ENCODE measurements at regions not wholly inside any gene's neighbourhood (a gene's known extent, or its start where the extent isn't known, plus 50 kb on each side); places are given as distances from the start of the nearest gene placed in this dataset.
A peak's percentile ranks its signal among the peaks of the same experiment; 100 is the strongest.

- DNase-seq (ENCODE audit: unreplicated experiment) = no peak
- no TSS peak for BruUV-seq (replicated peaks)
- H3K4me3 Mint-ChIP-seq (ENCODE audit: unreplicated experiment) = no peak overlapping the region
- no peaks in the 10 kb centered on the region for H3K27me3 Mint-ChIP-seq (ENCODE audit: insufficient read depth, unreplicated experiment)
- no peak overlapping the region for H3K27ac Mint-ChIP-seq (ENCODE audit: low read depth, unreplicated experiment)
- TF ChIP-seq CTCF (IDR thresholded peaks at IDR 0.05; ENCODE audit: unreplicated experiment) = no peak
- no peaks in the 10 kb centered on the region for H3K4me1 Mint-ChIP-seq (ENCODE audit: insufficient read depth, unreplicated experiment)
- H3K9me3 Mint-ChIP-seq (ENCODE audit: unreplicated experiment) = no peaks in the 10 kb centered on the region
- ChIA-PET POLR2A (no interaction called here), CTCF (no interaction called here)
- no peaks in the 10 kb centered on the region for H3K36me3 Mint-ChIP-seq (ENCODE audit: insufficient read depth, unreplicated experiment)
- intact Hi-C loops (cut with micrococcal nuclease) = no loop called here
Observed at GRCh38 chr3:166169681-166170080, 332.5 kb upstream of the BCHE start.

GRCh38 chr3:166127969-166128368 is 290.7 kb upstream of the BCHE start:
- intact Hi-C loops (cut with micrococcal nuclease) = no loop called here
- no TSS peak for BruUV-seq (replicated peaks)
- no peak for DNase-seq (ENCODE audit: unreplicated experiment)
- CTCF ChIA-PET = no interaction called here
- Mint-ChIP-seq H3K4me3 (ENCODE audit: unreplicated experiment) (no peak overlapping the region), H3K27ac (ENCODE audit: low read depth, unreplicated experiment) (no peak overlapping the region), H3K27me3 (ENCODE audit: insufficient read depth, unreplicated experiment) (no peaks in the 10 kb centered on the region), H3K4me1 (ENCODE audit: insufficient read depth, unreplicated experiment) (peaks cover 12% of the 10 kb centered on the region), H3K36me3 (ENCODE audit: insufficient read depth, unreplicated experiment) (no peaks in the 10 kb centered on the region), H3K9me3 (ENCODE audit: unreplicated experiment) (peaks cover 6% of the 10 kb centered on the region)
- POLR2A ChIA-PET = no interaction called here
- no peak for TF ChIP-seq CTCF (IDR thresholded peaks at IDR 0.05; ENCODE audit: unreplicated experiment)

- Mint-ChIP-seq H3K36me3 (ENCODE audit: insufficient read depth, unreplicated experiment) (no peaks in the 10 kb centered on the region), H3K4me1 (ENCODE audit: insufficient read depth, unreplicated experiment) (peaks cover 17% of the 10 kb centered on the region), H3K27ac (ENCODE audit: low read depth, unreplicated experiment) (peak overlapping the region; percentile 3), H3K27me3 (ENCODE audit: insufficient read depth, unreplicated experiment) (no peaks in the 10 kb centered on the region), H3K9me3 (ENCODE audit: unreplicated experiment) (peaks cover 6% of the 10 kb centered on the region), H3K4me3 (ENCODE audit: unreplicated experiment) (no peak overlapping the region)
- ChIA-PET POLR2A (interaction anchor here (0.7 kb wide), 1 partner anchor 14 kb away, joined by 3 read pairs; no protein-coding TSS in a partner anchor), CTCF (no interaction called here)
- BruUV-seq (replicated peaks) = no TSS peak
- intact Hi-C loops (cut with micrococcal nuclease) = no loop called here
- no peak for TF ChIP-seq CTCF (IDR thresholded peaks at IDR 0.05; ENCODE audit: unreplicated experiment)
- no peak for DNase-seq (ENCODE audit: unreplicated experiment)
Observed at GRCh38 chr3:166125179-166125578, 288.0 kb upstream of the BCHE start.

GRCh38 chr3:166123576-166123975 is 286.4 kb upstream of the BCHE start:
- DNase-seq (ENCODE audit: unreplicated experiment) = peak; percentile 57
- H3K4me3 Mint-ChIP-seq (ENCODE audit: unreplicated experiment) = no peak overlapping the region
- TF ChIP-seq CTCF (IDR thresholded peaks at IDR 0.05; ENCODE audit: unreplicated experiment) = no peak
- peaks cover 17% of the 10 kb centered on the region for H3K4me1 Mint-ChIP-seq (ENCODE audit: insufficient read depth, unreplicated experiment)
- H3K36me3 Mint-ChIP-seq (ENCODE audit: insufficient read depth, unreplicated experiment) = no peaks in the 10 kb centered on the region
- ChIA-PET POLR2A (interaction anchor here (0.6 kb wide), 1 partner anchor 708 kb away, joined by 3 read pairs; no protein-coding TSS in a partner anchor), CTCF (interaction anchor here (0.6 kb wide), 1 partner anchor 458 kb away, joined by 3 read pairs; no protein-coding TSS in a partner anchor)
- intact Hi-C loops (cut with micrococcal nuclease) = no loop called here
- peak overlapping the region; percentile 59 for H3K27ac Mint-ChIP-seq (ENCODE audit: low read depth, unreplicated experiment)
- no TSS peak for BruUV-seq (replicated peaks)
- H3K27me3 Mint-ChIP-seq (ENCODE audit: insufficient read depth, unreplicated experiment) = no peaks in the 10 kb centered on the region
- H3K9me3 Mint-ChIP-seq (ENCODE audit: unreplicated experiment) = peaks cover 6% of the 10 kb centered on the region
